ENCODE measurements at regions not wholly inside any gene's neighbourhood (a gene's known extent, or its start where the extent isn't known, plus 50 kb on each side); places are given as distances from the start of the nearest gene placed in this dataset.
A peak's percentile ranks its signal among the peaks of the same experiment; 100 is the strongest.

GRCh38 chr3:74550686-74551085 is 63.8 kb downstream of the CNTN3 start:
- DNase-seq, result no peak
- Histone ChIP-seq H3K4me2 (ENCODE audit: low read length) (no peak overlapping the region), H3K27me3 (ENCODE audit: insufficient read depth, low read length) (no peaks in the 10 kb centered on the region), H3K9me3 (ENCODE audit: insufficient read depth, low read depth, low read length) (no peaks in the 10 kb centered on the region), H2AK5ac (ENCODE audit: low read length) (no peak overlapping the region), H3K4me3 (ENCODE audit: low read depth, low read length) (no peak overlapping the region), H4K12ac (ENCODE audit: low read depth, low read length) (no peak overlapping the region), H3K14ac (ENCODE audit: low read length) (no peak overlapping the region), H3K4ac (ENCODE audit: low read depth, low read length) (no peak overlapping the region), H4K91ac (ENCODE audit: low read depth, low read length) (no peak overlapping the region), H2BK5ac (ENCODE audit: low read depth, low read length, poor library complexity) (no peak overlapping the region), H3K79me2 (ENCODE audit: control insufficient read depth, insufficient read depth, low read length, poor library complexity) (no peaks in the 10 kb centered on the region), H3K4me1 (ENCODE audit: control insufficient read depth in 1 of 2, insufficient read depth in 2 of 2, low read length in 2 of 2) (no peaks in the 10 kb centered on the region), H2BK12ac (ENCODE audit: low read length) (no peak overlapping the region), H3K27ac (ENCODE audit: low read depth, low read length) (no peak overlapping the region), H3K9ac (ENCODE audit: low read length) (no peak overlapping the region), H2BK120ac (ENCODE audit: insufficient read depth, low read length, poor library complexity) (no peak overlapping the region), H4K8ac (ENCODE audit: low read depth, low read length) (no peak overlapping the region), H3K79me1 (ENCODE audit: low read length) (no peaks in the 10 kb centered on the region), H3K23ac (ENCODE audit: low read length) (no peak overlapping the region), H3K18ac (ENCODE audit: low read length) (no peak overlapping the region), H3K36me3 (ENCODE audit: control insufficient read depth in 1 of 2, insufficient read depth in 2 of 2, low read length in 2 of 2) (no peaks in the 10 kb centered on the region), H2AFZ (ENCODE audit: insufficient read depth, low read length, poor library complexity) (no peak overlapping the region)
- no CpG with 5 or more reads among the region's 3 CpGs for WGBS (ENCODE audit: extremely low coverage, insufficient coverage, insufficient read length)

GRCh38 chr3:74546426-74546825 is 68.0 kb downstream of the CNTN3 start:
- no peak overlapping the region for H3K14ac ChIP-seq (ENCODE audit: low read length)
- WGBS (ENCODE audit: extremely low coverage, insufficient coverage, insufficient read length), result no CpG with 5 or more reads among the region's 4 CpGs

GRCh38 chr3:74542441-74542840 is 72.0 kb downstream of the CNTN3 start:
- H3K79me1 ChIP-seq (ENCODE audit: low read length), result no peaks in the 10 kb centered on the region
- H2BK120ac ChIP-seq (ENCODE audit: insufficient read depth, low read length, poor library complexity), result no peak overlapping the region
- no peak for DNase-seq
- no peak overlapping the region for H3K4me2 ChIP-seq (ENCODE audit: low read length)
- H3K27ac ChIP-seq (ENCODE audit: low read depth, low read length), result no peak overlapping the region
- no peak overlapping the region for H3K4ac ChIP-seq (ENCODE audit: low read depth, low read length)
- no peak overlapping the region for H4K8ac ChIP-seq (ENCODE audit: low read depth, low read length)
- H3K14ac ChIP-seq (ENCODE audit: low read length), result no peak overlapping the region
- H2BK5ac ChIP-seq (ENCODE audit: low read depth, low read length, poor library complexity), result no peak overlapping the region
- no peaks in the 10 kb centered on the region for H3K4me1 ChIP-seq (ENCODE audit: control insufficient read depth in 1 of 2, insufficient read depth in 2 of 2, low read length in 2 of 2)
- no peak overlapping the region for H3K9ac ChIP-seq (ENCODE audit: low read length)
- H4K91ac ChIP-seq (ENCODE audit: low read depth, low read length), result no peak overlapping the region
- H3K23ac ChIP-seq (ENCODE audit: low read length), result no peak overlapping the region
- no CpG with 5 or more reads among the region's 2 CpGs for WGBS (ENCODE audit: extremely low coverage, insufficient coverage, insufficient read length)
- no peaks in the 10 kb centered on the region for H3K79me2 ChIP-seq (ENCODE audit: control insufficient read depth, insufficient read depth, low read length, poor library complexity)
- H3K9me3 ChIP-seq (ENCODE audit: insufficient read depth, low read depth, low read length), result no peaks in the 10 kb centered on the region
- H2AFZ ChIP-seq (ENCODE audit: insufficient read depth, low read length, poor library complexity), result no peak overlapping the region
- H2AK5ac ChIP-seq (ENCODE audit: low read length), result no peak overlapping the region
- no peaks in the 10 kb centered on the region for H3K27me3 ChIP-seq (ENCODE audit: insufficient read depth, low read length)
- no peak overlapping the region for H4K12ac ChIP-seq (ENCODE audit: low read depth, low read length)
- no peak overlapping the region for H3K4me3 ChIP-seq (ENCODE audit: low read depth, low read length)
- H3K18ac ChIP-seq (ENCODE audit: low read length), result no peak overlapping the region
- no peaks in the 10 kb centered on the region for H3K36me3 ChIP-seq (ENCODE audit: control insufficient read depth in 1 of 2, insufficient read depth in 2 of 2, low read length in 2 of 2)
- H2BK12ac ChIP-seq (ENCODE audit: low read length), result no peak overlapping the region

More at GRCh38 chr3:74546426-74546825, 68.0 kb downstream of the CNTN3 start:
- H3K4me2 ChIP-seq (ENCODE audit: low read length), result no peak overlapping the region
- H3K4ac ChIP-seq (ENCODE audit: low read depth, low read length), result no peak overlapping the region
- no peak overlapping the region for H4K12ac ChIP-seq (ENCODE audit: low read depth, low read length)
- H4K91ac ChIP-seq (ENCODE audit: low read depth, low read length), result no peak overlapping the region
- no peaks in the 10 kb centered on the region for H3K4me1 ChIP-seq (ENCODE audit: control insufficient read depth in 1 of 2, insufficient read depth in 2 of 2, low read length in 2 of 2)
- H3K23ac ChIP-seq (ENCODE audit: low read length), result no peak overlapping the region
- H3K9me3 ChIP-seq (ENCODE audit: insufficient read depth, low read depth, low read length), result no peaks in the 10 kb centered on the region
- H3K9ac ChIP-seq (ENCODE audit: low read length), result no peak overlapping the region
- no peaks in the 10 kb centered on the region for H3K36me3 ChIP-seq (ENCODE audit: control insufficient read depth in 1 of 2, insufficient read depth in 2 of 2, low read length in 2 of 2)
- no peak overlapping the region for H2AK5ac ChIP-seq (ENCODE audit: low read length)
- no peaks in the 10 kb centered on the region for H3K79me1 ChIP-seq (ENCODE audit: low read length)
- no peak overlapping the region for H3K18ac ChIP-seq (ENCODE audit: low read length)
- H3K27me3 ChIP-seq (ENCODE audit: insufficient read depth, low read length), result no peaks in the 10 kb centered on the region
- DNase-seq, result peak; percentile 17 to 57
- H4K8ac ChIP-seq (ENCODE audit: low read depth, low read length), result no peak overlapping the region
- H2BK12ac ChIP-seq (ENCODE audit: low read length), result no peak overlapping the region
- H3K4me3 ChIP-seq (ENCODE audit: low read depth, low read length), result no peak overlapping the region
- H3K79me2 ChIP-seq (ENCODE audit: control insufficient read depth, insufficient read depth, low read length, poor library complexity), result no peaks in the 10 kb centered on the region
- H2AFZ ChIP-seq (ENCODE audit: insufficient read depth, low read length, poor library complexity), result no peak overlapping the region
- H2BK120ac ChIP-seq (ENCODE audit: insufficient read depth, low read length, poor library complexity), result no peak overlapping the region
- no peak overlapping the region for H2BK5ac ChIP-seq (ENCODE audit: low read depth, low read length, poor library complexity)
- no peak overlapping the region for H3K27ac ChIP-seq (ENCODE audit: low read depth, low read length)

GRCh38 chr3:74539876-74540275 is 74.6 kb downstream of the CNTN3 start:
- Histone ChIP-seq H3K36me3 (ENCODE audit: control insufficient read depth in 1 of 2, insufficient read depth in 2 of 2, low read length in 2 of 2) (no peaks in the 10 kb centered on the region), H3K23ac (ENCODE audit: low read length) (no peak overlapping the region), H3K4me2 (ENCODE audit: low read length) (no peak overlapping the region), H4K12ac (ENCODE audit: low read depth, low read length) (no peak overlapping the region), H3K4ac (ENCODE audit: low read depth, low read length) (no peak overlapping the region), H3K9me3 (ENCODE audit: insufficient read depth, low read depth, low read length) (no peaks in the 10 kb centered on the region), H2BK12ac (ENCODE audit: low read length) (no peak overlapping the region), H3K4me1 (ENCODE audit: control insufficient read depth in 1 of 2, insufficient read depth in 2 of 2, low read length in 2 of 2) (no peaks in the 10 kb centered on the region), H3K14ac (ENCODE audit: low read length) (no peak overlapping the region), H3K27me3 (ENCODE audit: insufficient read depth, low read length) (no peaks in the 10 kb centered on the region), H2BK120ac (ENCODE audit: insufficient read depth, low read length, poor library complexity) (no peak overlapping the region), H3K4me3 (ENCODE audit: low read depth, low read length) (no peak overlapping the region), H2BK5ac (ENCODE audit: low read depth, low read length, poor library complexity) (no peak overlapping the region), H2AK5ac (ENCODE audit: low read length) (no peak overlapping the region), H3K18ac (ENCODE audit: low read length) (no peak overlapping the region), H3K27ac (ENCODE audit: low read depth, low read length) (no peak overlapping the region), H3K79me2 (ENCODE audit: control insufficient read depth, insufficient read depth, low read length, poor library complexity) (no peaks in the 10 kb centered on the region), H3K9ac (ENCODE audit: low read length) (no peak overlapping the region), H4K91ac (ENCODE audit: low read depth, low read length) (no peak overlapping the region), H4K8ac (ENCODE audit: low read depth, low read length) (no peak overlapping the region), H2AFZ (ENCODE audit: insufficient read depth, low read length, poor library complexity) (no peak overlapping the region), H3K79me1 (ENCODE audit: low read length) (no peaks in the 10 kb centered on the region)
- no CpG with 5 or more reads among the region's 3 CpGs for WGBS (ENCODE audit: extremely low coverage, insufficient coverage, insufficient read length)
- no peak for DNase-seq

Measured in trophoblast cell (in vitro differentiated cells and primary cell).